ENCODE measurements at regions not wholly inside any gene's neighbourhood (a gene's known extent, or its start where the extent isn't known, plus 50 kb on each side); places are given as distances from the start of the nearest gene placed in this dataset.

GRCh38 chr10:78437407-78437768 lies 403.7 kb downstream of the RPS24 start:
- no peaks in the 10 kb centered on the region for H3F3A ChIP-seq (ENCODE audit: insufficient read depth, low read depth)
- H3K27ac ChIP-seq: no peak overlapping the region
- H3K9me2 ChIP-seq (ENCODE audit: insufficient read depth): no peaks in the 10 kb centered on the region
- ChIA-PET POLR2A (ENCODE audit: unreplicated experiment) (no interaction called here), CTCF (no interaction called here)
- intact Hi-C loops (cut with micrococcal nuclease; ENCODE audit: unreplicated experiment): loop anchor here (10.0 kb wide), 1 partner anchor 217 kb away; no protein-coding TSS in a partner anchor
- no peak for DNase-seq
- H2AFZ ChIP-seq: no peak overlapping the region
- H3K4me1 ChIP-seq (replicated peaks; ENCODE audit: insufficient read depth): 0 out of 2 replicates have a peak, but pooled peaks cover 4% of the 10 kb centered on the region
- TF ChIP-seq EZH2 (IDR thresholded peaks at IDR 0.05; ENCODE audit: low read depth) (no peak), CTCF (conservative IDR thresholded peaks at IDR 0.05) (no peak)
- H3K79me2 ChIP-seq (ENCODE audit: low read depth): no peaks in the 10 kb centered on the region
- H4K20me1 ChIP-seq (ENCODE audit: insufficient read depth): no peaks in the 10 kb centered on the region
- H3K4me3 ChIP-seq: no peak overlapping the region
- peaks cover 7% of the 10 kb centered on the region; the same call in 1 of the 2 replicates for H3K27me3 ChIP-seq (ENCODE audit: insufficient read depth, low read depth)
- H3K4me2 ChIP-seq: no peak overlapping the region
- H3K36me3 ChIP-seq (ENCODE audit: low read depth): no peaks in the 10 kb centered on the region
- BruUV-seq (replicated peaks): no TSS peak
- H3K9me3 ChIP-seq (ENCODE audit: insufficient read depth, low read depth): no peaks in the 10 kb centered on the region

GRCh38 chr10:78437998-78438906 lies 404.6 kb downstream of the RPS24 start:
- Histone ChIP-seq H3K79me2 (ENCODE audit: low read depth) (no peaks in the 10 kb centered on the region), H3K4me1 (replicated peaks; ENCODE audit: insufficient read depth) (no peaks in the 10 kb centered on the region), H3K27ac (no peak overlapping the region), H3K9me3 (ENCODE audit: insufficient read depth, low read depth) (no peaks in the 10 kb centered on the region), H3K9me2 (ENCODE audit: insufficient read depth) (no peaks in the 10 kb centered on the region), H3F3A (ENCODE audit: insufficient read depth, low read depth) (no peaks in the 10 kb centered on the region), H3K4me2 (no peak overlapping the region), H3K27me3 (ENCODE audit: insufficient read depth, low read depth) (peaks cover 7% of the 10 kb centered on the region; the same call in 1 of the 2 replicates), H2AFZ (no peak overlapping the region), H4K20me1 (ENCODE audit: insufficient read depth) (no peaks in the 10 kb centered on the region), H3K36me3 (ENCODE audit: low read depth) (no peaks in the 10 kb centered on the region), H3K4me3 (no peak overlapping the region)
- intact Hi-C loops (cut with micrococcal nuclease; ENCODE audit: unreplicated experiment): loop anchor here (10.0 kb wide), 1 partner anchor 217 kb away; no protein-coding TSS in a partner anchor
- DNase-seq: no peak
- no TSS peak for BruUV-seq (replicated peaks)
- POLR2A ChIA-PET (ENCODE audit: unreplicated experiment): interaction anchor here (0.5 kb wide), 1 partner anchor 606 kb away, joined by 5 read pairs; no protein-coding TSS in a partner anchor
- TF ChIP-seq CTCF (conservative IDR thresholded peaks at IDR 0.05): peak; percentile 33; the same call in 1 of the 2 replicates
- TF ChIP-seq EZH2 (IDR thresholded peaks at IDR 0.05; ENCODE audit: low read depth): no peak
- CTCF ChIA-PET: interaction anchor here (0.6 to 0.7 kb wide), 2 partner anchors 617 to 1274 kb away, joined by 3 to 4 read pairs; no protein-coding TSS in a partner anchor

GRCh38 chr10:78438907-78439809 lies 405.5 kb downstream of the RPS24 start:
- Histone ChIP-seq H4K20me1 (ENCODE audit: insufficient read depth) (no peaks in the 10 kb centered on the region), H3K27ac (no peak overlapping the region), H3F3A (ENCODE audit: insufficient read depth, low read depth) (no peaks in the 10 kb centered on the region), H2AFZ (no peak overlapping the region), H3K79me2 (ENCODE audit: low read depth) (no peaks in the 10 kb centered on the region), H3K36me3 (ENCODE audit: low read depth) (no peaks in the 10 kb centered on the region), H3K9me2 (ENCODE audit: insufficient read depth) (no peaks in the 10 kb centered on the region), H3K9me3 (ENCODE audit: insufficient read depth, low read depth) (no peaks in the 10 kb centered on the region), H3K4me3 (no peak overlapping the region), H3K4me2 (no peak overlapping the region), H3K27me3 (ENCODE audit: insufficient read depth, low read depth) (peaks cover 7% of the 10 kb centered on the region; the same call in 1 of the 2 replicates), H3K4me1 (replicated peaks; ENCODE audit: insufficient read depth) (no peaks in the 10 kb centered on the region)
- intact Hi-C loops (cut with micrococcal nuclease; ENCODE audit: unreplicated experiment): loop anchor here (10.0 kb wide), 1 partner anchor 216 kb away; no protein-coding TSS in a partner anchor
- no peak for TF ChIP-seq CTCF (conservative IDR thresholded peaks at IDR 0.05)
- no peak for TF ChIP-seq EZH2 (IDR thresholded peaks at IDR 0.05; ENCODE audit: low read depth)
- POLR2A ChIA-PET (ENCODE audit: unreplicated experiment): interaction anchor here (0.5 kb wide), 1 partner anchor 607 kb away, joined by 5 read pairs; no protein-coding TSS in a partner anchor
- BruUV-seq (replicated peaks): no TSS peak
- CTCF ChIA-PET: interaction anchor here (0.6 kb wide), 1 partner anchor 499 kb away, joined by 3 read pairs; no protein-coding TSS in a partner anchor
- no peak for DNase-seq

Data from PC-9 (cell line).